GM21381 (cell line): ENCODE measurements at regions not wholly inside any gene's neighbourhood (a gene's known extent, or its start where the extent isn't known, plus 50 kb on each side); places are given as distances from the start of the nearest gene placed in this dataset.

Source experiments
- ATAC-seq: cut with Tn5 transposase; IDR thresholded peaks from one replicate; pipeline ENCODE4 v1.9.1; 2021; ENCODE audit warnings: mild to moderate bottlenecking, moderate library complexity; ENCODE audit not compliant: unreplicated experiment

DNA sequence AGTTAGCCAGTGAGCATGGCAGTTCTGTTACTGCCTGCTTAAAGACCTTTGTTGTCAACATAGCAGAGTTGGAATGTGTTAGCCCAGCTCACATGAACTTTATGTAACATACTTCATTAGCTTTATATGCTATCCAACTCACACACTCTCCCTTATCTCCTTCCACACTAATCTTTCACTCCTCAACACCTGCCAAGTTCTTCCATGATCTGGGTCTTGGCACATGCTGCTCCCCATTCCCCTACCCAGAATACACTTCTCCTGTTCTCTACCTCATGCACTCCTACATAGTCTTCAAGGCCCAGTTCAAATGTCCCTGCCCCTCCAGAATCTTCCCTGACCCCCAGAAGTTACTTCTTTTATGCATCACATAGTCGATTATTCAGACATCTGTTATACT lies 179.3 kb downstream of the KATNAL1 start:
- ATAC-seq, result no peak

DNA sequence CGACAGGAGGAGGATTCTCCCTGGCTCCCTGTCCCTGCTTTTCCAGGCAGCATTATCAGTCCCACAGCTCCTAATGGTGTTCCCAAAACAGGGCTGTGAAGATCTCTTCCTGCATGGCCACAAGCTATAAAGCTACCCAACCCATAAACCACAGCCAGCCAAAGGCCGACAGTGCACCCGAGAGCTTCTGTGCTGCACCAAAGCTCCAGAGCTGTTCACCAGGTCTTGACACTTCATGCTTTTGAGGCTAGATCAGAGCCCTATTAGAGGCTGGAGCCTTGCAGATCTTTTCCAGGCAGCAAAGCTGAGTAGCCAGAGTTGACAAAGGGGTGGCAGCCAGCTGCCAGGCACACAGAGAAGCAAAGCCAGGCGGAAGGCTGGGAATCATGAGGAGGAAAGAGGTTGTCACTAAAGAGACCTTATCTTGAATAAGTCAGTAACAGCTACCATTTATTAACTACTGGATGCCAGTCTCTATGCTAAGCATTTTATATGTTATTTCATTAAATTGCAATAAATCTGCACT lies 180.4 kb downstream of the KATNAL1 start:
- no peak for ATAC-seq

DNA sequence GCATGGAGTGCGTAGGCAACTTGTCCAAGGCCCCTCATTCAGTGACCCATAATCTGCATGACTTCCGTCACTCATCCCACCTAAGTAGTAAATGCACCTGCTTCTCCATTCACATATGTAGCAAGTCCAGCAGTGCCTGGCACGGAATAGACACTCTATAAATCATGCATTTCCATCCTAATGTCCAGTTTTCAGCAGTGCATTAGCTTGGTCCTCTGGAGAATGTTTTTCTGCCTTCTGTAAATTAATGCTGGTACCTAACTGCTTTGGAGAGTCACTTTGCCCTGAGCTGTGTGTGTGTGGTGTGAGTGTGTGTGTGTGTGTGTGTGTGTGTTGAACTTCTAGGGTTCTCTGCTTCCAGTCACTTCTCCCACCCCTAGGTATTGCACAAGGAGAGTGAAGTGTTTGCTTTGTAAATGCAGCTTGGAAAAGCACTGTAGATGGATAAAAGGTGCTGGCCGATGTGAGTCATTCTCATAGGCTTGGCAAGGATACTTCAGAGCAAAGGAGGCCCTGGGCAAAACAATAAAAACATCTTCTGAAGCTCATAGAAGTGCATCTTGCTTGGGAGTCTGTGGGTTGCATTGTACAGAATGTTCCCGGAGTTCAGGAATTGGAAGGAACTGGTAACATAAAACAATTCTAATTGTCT lies 181.8 kb downstream of the KATNAL1 start:
- ATAC-seq, result no peak

DNA sequence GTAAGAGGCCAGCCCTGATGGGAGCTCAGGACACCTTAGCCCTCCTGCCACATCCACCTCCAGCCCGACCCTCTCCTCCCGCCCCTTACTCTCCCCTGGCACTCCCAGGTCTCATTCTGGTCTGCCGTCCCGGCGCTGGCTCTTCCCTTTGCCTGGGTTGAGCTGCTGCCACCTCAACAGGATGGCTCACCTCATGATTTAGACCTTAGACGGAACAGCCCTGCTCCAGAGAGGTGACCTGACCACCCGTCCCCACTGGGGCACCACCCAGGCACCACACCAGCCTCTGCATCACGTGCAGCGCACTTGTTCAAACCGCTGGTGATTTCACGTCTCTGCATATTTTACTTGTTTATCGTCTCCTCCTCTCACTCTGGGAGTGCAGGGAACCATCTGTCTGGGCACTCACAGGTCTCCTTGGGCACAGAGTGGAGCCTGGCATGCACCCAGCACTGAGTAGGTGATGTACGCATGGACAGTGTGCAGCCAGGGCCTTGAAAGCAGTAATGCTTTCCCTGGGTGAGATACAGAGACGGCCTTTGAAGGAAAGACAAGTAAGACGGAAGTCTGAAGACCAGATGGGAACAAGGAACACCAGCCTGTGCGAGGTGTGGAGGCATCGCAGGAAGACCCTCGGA lies 183.1 kb downstream of the KATNAL1 start:
- no peak for ATAC-seq

DNA sequence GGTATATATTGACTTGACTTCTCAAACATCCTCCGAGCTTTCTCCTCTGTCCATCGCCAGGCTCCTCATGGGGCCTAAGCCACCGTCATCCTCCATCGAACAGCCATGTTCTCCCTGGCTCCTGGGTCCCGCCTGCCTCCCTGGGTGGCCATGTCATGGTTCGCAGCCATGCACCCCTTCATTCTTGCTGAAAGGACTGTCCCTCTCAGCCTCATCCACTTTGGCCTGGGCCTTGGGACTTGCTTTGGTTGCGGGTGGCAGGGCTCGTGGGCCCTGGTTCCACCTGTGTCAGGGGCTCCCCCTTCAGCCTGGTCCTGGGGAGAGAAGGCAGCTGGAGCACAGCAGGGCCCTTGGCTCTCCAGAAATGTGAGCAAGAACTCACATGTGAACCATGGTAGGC lies 183.8 kb downstream of the KATNAL1 start:
- no peak for ATAC-seq

DNA sequence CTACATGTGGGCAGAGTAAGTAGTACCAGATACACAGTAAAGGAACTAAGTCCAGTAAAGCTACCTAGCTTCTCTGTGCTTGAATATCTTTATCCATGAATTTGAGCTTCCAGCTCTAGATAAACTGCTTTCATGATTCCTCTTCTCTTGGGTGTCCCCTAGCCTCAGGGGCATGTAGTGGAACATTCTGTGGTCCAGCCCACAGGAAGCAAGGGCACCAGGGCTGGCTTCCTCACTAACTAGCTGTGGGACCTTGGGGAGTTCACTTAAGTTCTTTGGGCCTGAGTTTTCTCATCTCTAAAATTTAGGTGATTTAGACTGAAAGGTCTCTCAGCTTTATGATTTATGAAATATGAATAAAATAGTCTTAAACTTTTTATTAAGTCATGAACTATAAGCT lies 185.7 kb downstream of the KATNAL1 start:
- no peak for ATAC-seq

DNA sequence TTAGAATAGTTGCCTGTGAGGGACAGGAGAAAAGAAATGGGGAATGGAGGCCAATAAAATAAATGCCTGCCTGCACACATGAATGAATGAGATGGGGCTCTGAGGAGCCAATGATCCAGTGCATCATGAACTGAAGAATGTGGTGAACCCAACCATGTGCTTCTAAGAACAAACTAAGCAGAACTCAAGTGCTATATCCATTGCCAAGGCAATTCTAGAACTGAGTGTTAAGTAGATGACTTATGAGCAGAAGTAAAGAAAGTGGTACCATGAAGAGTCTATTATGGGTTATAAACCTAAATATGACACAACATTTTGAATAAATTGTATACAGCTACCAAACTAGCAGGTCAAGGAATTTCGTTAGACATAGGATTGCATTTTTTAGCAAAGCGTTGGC lies 186.1 kb downstream of the KATNAL1 start:
- no peak for ATAC-seq

DNA sequence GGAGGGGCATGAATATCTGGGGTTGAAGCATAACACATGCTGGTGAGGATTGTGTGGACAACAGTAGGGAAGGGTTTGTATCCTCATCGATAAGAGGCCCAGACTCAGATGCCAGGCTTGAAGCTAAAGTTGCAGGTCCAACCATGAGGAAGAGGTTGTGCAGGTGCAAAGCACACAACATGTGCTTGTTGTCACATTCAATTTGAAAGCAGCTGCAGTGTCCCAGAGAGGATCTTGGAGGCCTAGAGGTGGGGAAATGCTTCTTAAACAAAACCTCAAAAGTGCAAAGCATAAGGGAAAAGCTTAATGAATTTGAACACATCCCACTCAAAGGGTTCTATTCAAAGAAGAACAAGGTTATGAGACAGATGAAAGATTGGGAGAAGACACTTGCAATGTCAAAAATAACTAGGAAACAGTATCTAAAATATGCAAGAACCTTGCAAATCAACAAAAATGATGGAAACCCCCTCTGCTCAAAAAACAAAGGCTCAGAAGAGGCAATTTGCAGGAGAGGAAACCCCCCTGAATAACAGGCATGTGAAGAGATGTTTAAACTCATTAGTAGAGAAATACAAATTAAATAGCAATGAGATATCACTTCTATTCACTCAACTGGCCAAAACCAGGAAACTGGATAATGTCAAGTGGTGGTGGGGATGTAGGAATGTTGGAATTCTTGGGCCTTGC lies 187.1 kb downstream of the KATNAL1 start:
- ATAC-seq, result no peak

DNA sequence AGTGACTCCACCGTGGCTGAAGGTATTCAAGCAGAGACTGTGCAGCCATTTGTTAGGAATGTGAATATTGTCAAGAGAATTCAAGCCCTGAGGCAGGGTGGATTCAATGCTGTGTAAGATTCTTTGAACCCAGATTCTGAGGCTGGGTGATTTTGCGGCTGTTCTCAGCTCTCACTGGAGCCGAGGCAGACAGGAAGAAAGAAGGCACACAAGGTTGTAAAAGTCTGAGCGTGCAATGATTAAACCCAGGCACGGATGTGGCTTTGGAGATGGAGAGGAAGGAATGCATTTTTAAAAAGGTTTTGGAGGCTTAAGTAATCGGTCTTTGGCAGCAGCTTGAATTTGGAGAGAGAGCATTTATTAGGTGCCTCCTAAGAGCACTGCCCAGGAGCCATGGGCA lies 187.9 kb downstream of the KATNAL1 start:
- no peak for ATAC-seq

DNA sequence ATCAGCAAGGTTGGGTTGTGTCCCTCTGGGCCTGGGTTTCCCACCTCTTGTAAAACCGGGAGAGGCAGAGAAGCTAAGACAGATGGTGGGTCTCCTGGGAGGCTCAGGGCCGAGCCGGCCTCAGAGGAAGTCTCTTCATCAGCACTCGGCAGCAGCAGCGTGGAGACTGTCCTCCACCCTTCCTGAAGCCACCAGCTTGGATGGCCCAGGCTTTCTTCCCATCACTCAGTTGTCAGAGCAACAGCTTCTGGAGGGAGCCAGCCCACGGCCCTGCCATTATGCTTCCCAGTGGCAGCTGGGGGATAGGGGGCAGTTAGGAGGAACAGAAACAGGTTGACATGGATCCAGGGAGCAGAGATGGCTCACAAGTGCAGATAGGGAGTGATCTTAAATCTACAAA lies 191.0 kb downstream of the KATNAL1 start:
- no peak for ATAC-seq

DNA sequence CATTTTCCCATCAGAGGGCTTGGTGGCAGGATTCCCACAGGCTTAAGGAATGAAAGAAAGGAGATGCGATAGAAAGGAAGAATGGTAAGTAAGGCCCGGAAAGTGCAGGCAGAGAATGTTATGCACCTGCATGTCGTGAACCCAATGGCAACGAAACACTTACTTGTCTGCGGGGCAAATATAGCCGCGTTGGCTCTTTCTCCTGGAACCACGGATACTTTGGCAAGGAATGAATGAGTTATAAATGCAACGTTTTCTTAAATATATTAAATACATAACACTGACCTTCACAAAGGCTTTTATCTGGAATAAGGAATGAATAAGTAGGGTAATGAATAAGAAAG lies 192.1 kb downstream of the KATNAL1 start:
- no peak for ATAC-seq

DNA sequence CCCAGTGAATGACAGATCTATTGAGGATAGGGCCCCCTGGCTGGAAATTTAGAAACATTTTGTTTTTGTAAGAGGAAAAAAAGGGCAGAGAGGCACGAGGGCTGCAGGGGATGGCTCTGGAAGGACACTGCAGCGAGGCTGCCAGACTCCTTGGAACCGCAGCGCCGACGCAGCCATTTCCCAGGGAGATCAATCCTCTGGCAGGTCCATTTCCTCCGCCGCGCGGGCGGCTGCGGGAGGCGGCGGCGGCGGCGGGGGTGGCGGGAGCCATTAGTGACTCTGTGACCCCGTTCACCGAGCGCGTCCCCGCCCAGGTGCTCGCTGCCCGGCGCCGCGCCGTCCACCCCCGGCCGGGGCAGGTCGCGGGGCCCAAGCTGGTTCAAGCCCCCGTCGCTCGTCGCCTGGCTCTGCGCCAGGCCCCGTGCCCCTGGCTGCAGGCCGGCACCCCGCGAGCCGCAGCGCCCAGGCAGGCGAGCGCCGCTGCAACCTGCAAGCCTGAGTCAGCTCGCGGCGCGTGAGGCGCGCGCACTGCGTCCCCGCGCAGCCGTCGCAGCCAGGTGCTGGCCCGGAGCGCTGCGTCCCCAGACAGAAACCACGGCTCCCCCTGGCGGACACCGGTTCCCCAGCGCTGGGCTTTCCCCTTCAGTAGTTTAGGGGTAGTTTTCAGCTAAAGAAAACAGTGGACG lies 192.6 kb downstream of the KATNAL1 start:
- peak; percentile 83 for ATAC-seq

DNA sequence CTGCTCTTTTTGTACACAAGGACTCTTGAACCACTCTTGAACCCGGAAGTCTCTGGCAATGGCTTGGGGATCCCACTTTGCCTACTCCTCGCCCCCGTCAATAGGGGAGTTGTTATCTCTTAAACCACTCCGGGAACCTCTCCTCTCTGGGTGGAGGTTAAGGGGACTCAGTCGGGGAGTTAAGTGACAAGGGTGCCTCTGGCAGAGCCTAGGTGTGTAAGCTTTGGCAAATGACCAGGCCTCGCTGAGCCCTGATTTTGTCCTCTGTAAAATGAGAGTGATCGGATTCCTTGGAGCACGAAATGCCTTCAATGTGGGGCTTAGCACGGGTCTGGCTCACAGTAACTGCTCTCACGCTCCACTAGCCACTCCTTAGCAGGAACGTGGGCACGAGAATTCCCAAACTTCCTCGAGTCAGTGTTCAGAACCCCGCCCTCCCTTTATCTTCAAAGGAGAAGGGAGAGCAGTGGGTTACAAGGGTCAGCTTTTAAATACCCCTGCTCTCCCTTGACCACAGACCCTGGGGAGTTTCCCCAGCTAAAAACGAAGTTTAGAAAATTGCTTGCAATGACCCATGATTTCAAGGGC lies 193.3 kb downstream of the KATNAL1 start:
- no peak for ATAC-seq

DNA sequence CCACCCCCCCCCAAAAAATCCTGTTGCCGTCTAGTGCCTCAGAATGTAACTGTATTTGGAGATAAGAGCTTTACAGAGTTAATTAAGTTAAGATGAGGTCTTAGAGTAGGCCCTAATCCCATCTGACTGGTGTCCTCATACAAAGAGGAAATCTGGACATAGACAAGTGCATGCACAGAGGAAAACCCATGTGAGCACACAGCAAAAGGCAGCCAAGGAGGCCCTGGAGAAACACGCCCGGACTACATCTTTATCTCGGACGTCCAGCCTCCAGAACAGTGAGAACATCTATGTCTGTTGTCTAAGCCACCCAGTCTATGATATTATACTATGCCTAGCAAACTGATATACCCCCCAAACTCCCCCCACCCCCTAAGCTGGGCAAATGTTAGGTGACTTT lies 193.8 kb downstream of the KATNAL1 start:
- ATAC-seq, result no peak

DNA sequence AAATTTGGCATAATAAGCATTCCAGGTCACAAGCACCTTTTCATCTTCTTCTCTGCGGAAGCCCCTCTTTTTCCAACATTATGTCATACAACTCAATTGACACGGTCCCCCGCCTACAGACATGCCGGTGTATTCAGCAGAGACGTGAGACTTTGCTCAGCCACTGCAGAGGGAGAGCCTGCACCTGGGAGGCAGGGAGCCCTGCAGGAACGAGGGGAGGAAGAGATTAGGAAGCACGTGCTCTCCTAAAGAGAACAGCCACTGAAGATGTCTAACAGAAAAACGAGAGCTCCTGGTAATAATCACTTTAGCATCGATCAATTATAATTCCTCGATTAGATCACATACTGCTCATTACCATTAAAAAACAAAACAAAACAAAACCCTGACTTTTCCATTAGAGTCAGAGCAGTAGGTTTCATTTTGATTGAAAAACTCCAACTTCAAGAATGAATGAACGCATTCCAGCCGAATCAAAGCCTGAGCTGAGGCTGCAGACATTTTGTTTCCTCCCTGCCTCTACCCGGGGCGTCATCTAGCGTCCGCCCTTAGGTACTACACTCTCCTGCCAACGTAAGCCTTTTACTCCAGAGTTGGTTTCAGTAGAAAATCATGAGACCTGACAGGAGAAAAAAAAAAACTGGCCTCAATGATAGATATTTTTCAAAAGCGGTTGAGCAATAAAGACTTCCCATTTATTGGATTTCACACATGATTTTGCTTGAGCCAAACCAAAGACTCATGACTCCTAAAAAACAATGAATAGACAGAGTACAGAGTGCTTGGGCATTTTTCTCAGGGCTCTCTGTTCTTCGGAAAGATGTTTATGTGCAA lies 194.5 kb downstream of the KATNAL1 start:
- ATAC-seq, result no peak

DNA sequence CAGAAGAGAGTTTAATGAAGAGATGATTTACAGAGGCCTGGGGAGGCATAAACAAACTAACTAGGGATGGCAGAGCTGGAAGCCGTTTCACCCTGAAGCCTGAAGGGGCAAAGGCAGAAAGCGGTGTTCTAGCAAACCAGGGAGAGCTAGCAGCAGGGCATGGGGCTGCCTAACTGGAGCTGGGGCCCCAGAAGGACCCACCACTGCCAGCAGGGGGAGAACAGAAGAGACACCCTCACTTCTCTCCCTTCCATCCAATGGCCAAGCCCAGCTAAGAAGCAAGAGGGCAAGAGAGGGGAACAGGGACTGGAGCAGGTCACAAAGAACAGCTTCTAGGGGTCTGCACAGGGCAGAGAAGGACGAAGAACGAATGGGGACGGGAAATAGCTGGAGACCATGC lies 195.5 kb downstream of the KATNAL1 start:
- no peak for ATAC-seq

DNA sequence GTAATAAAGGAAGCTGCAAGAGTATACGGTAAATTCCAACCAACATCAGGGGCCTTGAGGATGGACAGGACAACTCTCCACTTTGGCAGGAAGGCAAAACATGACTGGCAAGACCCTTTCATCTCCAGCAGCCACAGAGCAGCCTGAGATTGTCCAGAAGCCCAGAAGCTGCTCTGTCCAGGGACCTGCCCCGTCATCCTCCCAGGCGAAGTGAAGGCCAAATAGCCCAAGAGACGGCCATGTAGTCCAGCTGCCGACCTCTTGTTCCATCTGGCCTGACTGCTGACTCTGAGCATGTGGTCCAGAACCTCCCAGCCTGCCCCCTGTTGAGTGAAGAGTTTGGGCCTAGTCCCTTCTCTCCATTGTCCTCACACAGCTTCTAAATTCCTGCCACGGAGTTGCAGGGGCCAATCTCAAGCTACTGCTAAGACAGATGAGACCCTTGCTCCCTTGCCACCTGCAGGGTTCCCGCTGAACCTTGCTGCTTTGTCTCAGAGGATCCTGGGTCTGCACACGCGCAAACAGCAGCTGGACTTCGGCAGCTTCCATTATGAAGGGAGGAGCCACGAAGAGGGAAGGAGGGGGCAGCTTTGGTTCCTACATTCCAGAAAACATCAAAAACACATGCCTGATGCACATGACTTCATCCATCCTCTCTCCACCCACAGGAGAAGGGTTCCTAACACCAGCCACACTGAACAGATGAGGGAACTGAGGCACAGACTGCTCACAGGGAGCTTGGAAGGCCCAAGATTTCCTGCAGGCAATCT lies 196.9 kb downstream of the KATNAL1 start:
- no peak for ATAC-seq

DNA sequence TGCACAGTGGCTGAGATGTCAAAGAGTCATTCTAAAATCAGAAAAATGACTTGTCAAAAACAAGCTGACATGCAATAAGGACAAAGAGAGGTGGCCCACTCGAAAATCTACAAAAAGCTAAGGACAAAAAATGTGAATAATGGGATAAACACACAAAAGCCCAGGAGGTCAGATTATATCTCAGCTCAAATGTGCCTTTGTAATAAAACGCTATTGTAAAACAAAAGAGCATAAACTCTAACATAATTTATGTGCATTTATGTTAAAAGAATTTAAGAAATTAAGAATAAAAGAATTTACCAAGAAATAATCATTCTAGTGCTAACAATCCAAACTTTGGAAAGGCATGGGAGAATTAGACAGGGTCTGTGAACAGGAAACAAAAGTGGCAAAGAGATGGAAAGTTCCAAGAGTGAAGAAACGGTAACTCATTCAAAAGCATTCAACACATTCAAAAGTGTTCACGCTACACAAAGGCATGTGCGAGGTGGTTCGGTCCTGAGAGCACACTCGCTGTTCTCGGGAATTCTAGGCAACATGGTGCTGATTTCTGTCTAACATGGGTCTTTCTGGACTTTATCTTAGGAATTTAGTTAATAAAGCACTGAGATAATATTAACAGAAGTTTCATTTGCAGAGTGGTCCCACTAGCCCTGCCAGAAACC lies 197.7 kb downstream of the KATNAL1 start:
- ATAC-seq, result no peak

DNA sequence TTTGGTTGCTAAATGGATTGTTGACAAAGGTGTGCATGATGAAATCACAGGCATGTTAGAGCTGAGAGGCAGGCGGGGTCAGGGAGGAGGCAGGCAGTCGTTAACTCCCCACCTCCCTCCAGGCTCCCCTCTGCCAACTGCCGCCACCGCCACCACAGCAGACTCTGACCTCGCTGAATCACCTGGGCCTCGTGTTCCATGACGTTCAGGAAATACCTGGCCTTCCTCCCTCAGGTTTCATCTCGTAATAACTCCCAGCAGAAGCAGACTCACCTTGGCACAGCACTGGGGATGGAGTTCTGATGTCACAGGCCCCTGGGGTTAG lies 198.5 kb downstream of the KATNAL1 start:
- no peak for ATAC-seq
